HepG2 (cell line): ENCODE measurements at regions not wholly inside any gene's neighbourhood (a gene's known extent, or its start where the extent isn't known, plus 50 kb on each side); places are given as distances from the start of the nearest gene placed in this dataset.

Source experiments
- ATAC-seq: fragments of 200-7000 bp; cut with Tn5 transposase; 3 replicates; pipeline ENCODE4 v1.9.1; 2020; ENCODE audit warnings: mild to moderate bottlenecking, moderate library complexity
- BruUV-seq: library from RNA; stranded (reverse); fragments of 400-500 nt; replicated peaks from 2 replicates; lab custom pipeline; 2021; lab: Mats Ljungman, UMichigan
- CTCF ChIA-PET: fragments of 300-600 bp; formaldehyde crosslinking; extraction: SDS; loops from one replicate; lab custom pipeline; 2021; ENCODE audit warnings: low total read pairs, inconsistent platforms, low intra/inter-chr PET ratio; lab: Yijun Ruan, JAX
- POLR2A ChIA-PET: fragments of 350-600 bp; sonication (Branson Sonifier 250); formaldehyde crosslinking; loops from one replicate; lab custom pipeline; 2020; ENCODE audit warnings: antibody characterized with exemption, inconsistent platforms; lab: Yijun Ruan, JAX
- DNase-seq: peaks from one replicate; pipeline ENCODE4 v3.0.0-alpha.2; 2015; ENCODE audit warnings: low spot score
- FAIRE-seq: peaks from 3 replicates; lab custom pipeline; 2011; peaks lifted over from hg19 to GRCh38; lab: Jason Lieb, UNC
- H2AFZ ChIP-seq: one replicate; pipeline ENCODE4 v1.6.1; 2011; ENCODE audit warnings: low read length, inconsistent platforms
- H3K27ac ChIP-seq: fragments of 300-600 bp; 3 replicates; pipeline ENCODE4 v1.8.0; 2011; ENCODE audit warnings: mixed run types, mild to moderate bottlenecking, mixed read lengths, low read length, inconsistent platforms; ENCODE audit not compliant: insufficient read depth; ENCODE audit errors: extremely low read length
- H3K27me3 ChIP-seq, 2 experiments: fragments of 200-600 bp in 1 of 2; 2 replicates in 1 of 2; 3 replicates in 1 of 2; pipeline versions ENCODE4 v1.6.0 to v1.8.0; 2011; ENCODE audit warnings: low read length in 2 of 2, mild to moderate bottlenecking in 2 of 2, moderate library complexity in 2 of 2, inconsistent platforms in 1 of 2; ENCODE audit not compliant: insufficient read depth in 2 of 2, control insufficient read depth in 1 of 2
- H3K36me3 ChIP-seq, 2 experiments: fragments of 200-600 bp in 1 of 2; replicated peaks in 1 of 2; 2 replicates in 1 of 2; 3 replicates in 1 of 2; pipeline versions ENCODE4 v1.5.1 to v1.8.0; 2011; ENCODE audit warnings: low read length in 2 of 2, inconsistent platforms in 1 of 2; ENCODE audit not compliant: insufficient read depth in 2 of 2, control insufficient read depth in 1 of 2
- H3K4me1 ChIP-seq: 2 replicates; pipeline ENCODE4 v1.5.1; 2012; ENCODE audit warnings: low read length, inconsistent platforms; ENCODE audit not compliant: insufficient read depth
- H3K4me2 ChIP-seq: 2 replicates; pipeline ENCODE4 v1.6.0; 2011; ENCODE audit warnings: low read depth, low read length, inconsistent platforms
- H3K4me3 ChIP-seq, 3 experiments: fragments of 200-600 bp in 1 of 3; sonication (generic), shearing (Covaris generic) in 1 of 3; replicated peaks in 1 of 3; 2 replicates each; pipeline ENCODE4 v1.5.1; 2011 to 2016; ENCODE audit warnings: low read length in 3 of 3, inconsistent platforms in 2 of 3, low read depth in 2 of 3, mild to moderate bottlenecking in 2 of 3, control low read depth in 1 of 3, mixed read lengths in 1 of 3; ENCODE audit not compliant: insufficient read depth in 1 of 3
- H3K79me2 ChIP-seq: one replicate; pipeline ENCODE4 v1.6.1; 2011; ENCODE audit warnings: low read length, inconsistent platforms; ENCODE audit not compliant: insufficient read depth
- H3K9ac ChIP-seq: 2 replicates; pipeline ENCODE4 v1.6.0; 2011; ENCODE audit warnings: mild to moderate bottlenecking, low read depth, low read length, inconsistent platforms; ENCODE audit not compliant: insufficient read depth
- H3K9me3 ChIP-seq: 2 replicates; pipeline ENCODE4 v1.5.1; 2012; ENCODE audit warnings: mild to moderate bottlenecking, low read length
- H4K20me1 ChIP-seq: 2 replicates; pipeline ENCODE4 v1.6.0; 2011; ENCODE audit warnings: inconsistent platforms, mild to moderate bottlenecking, low read length, moderate library complexity; ENCODE audit not compliant: insufficient read depth
- CC2D1A ChIP-seq: sonication (generic); formaldehyde crosslinking; IDR thresholded peaks from 2 replicates; pipeline ENCODE4 v1.8.1; 2023; ENCODE audit warnings: mild to moderate bottlenecking, missing genetic modification reagents
- EP300 ChIP-seq, 3 experiments: sonication (generic) in 1 of 3; formaldehyde crosslinking in 1 of 3; IDR thresholded peaks; 2 replicates each; pipeline versions ENCODE4 v1.5.1 to v1.6.1; 2011 to 2020; ENCODE audit warnings: low read depth in 2 of 3, low read length in 2 of 3, borderline replicate concordance in 1 of 3, improper control_type of control experiment in 1 of 3, mild to moderate bottlenecking in 1 of 3, missing genetic modification reagents in 1 of 3, moderate library complexity in 1 of 3
- GATAD2A ChIP-seq: IDR thresholded peaks from 2 replicates; pipeline ENCODE4 v1.6.1; 2016
- HNF4A ChIP-seq: sonication (generic); formaldehyde crosslinking; IDR thresholded peaks from 2 replicates; pipeline ENCODE4 v1.4.0; 2020; ENCODE audit warnings: missing genetic modification reagents
- KLF13 ChIP-seq: sonication (generic); formaldehyde crosslinking; IDR thresholded peaks from 2 replicates; pipeline ENCODE4 v1.4.0; 2020; ENCODE audit warnings: mild to moderate bottlenecking, missing genetic modification reagents
- PAF1 ChIP-seq: IDR thresholded peaks from 2 replicates; pipeline ENCODE4 v1.6.1; 2016; ENCODE audit warnings: missing genetic modification reagents, missing compliant biosample characterization
- REPIN1 ChIP-seq: sonication (generic); formaldehyde crosslinking; IDR thresholded peaks from 2 replicates; pipeline ENCODE4 v1.8.0; 2022; ENCODE audit warnings: missing genetic modification reagents, low read depth, mild to moderate bottlenecking, borderline replicate concordance
- SALL1 ChIP-seq: sonication (generic); formaldehyde crosslinking; IDR thresholded peaks from 2 replicates; pipeline ENCODE4 v1.8.0; 2022; ENCODE audit warnings: mild to moderate bottlenecking, missing genetic modification reagents
- SETDB1 ChIP-seq: sonication (generic); formaldehyde crosslinking; IDR thresholded peaks from 2 replicates; pipeline ENCODE4 v1.5.1; 2020; ENCODE audit warnings: missing genetic modification reagents, mild to moderate bottlenecking, borderline replicate concordance
- TGIF2 ChIP-seq: IDR thresholded peaks from 2 replicates; pipeline ENCODE4 v1.6.1; 2016; ENCODE audit warnings: control low read depth, missing compliant biosample characterization
- YEATS4 ChIP-seq: sonication (generic); formaldehyde crosslinking; IDR thresholded peaks from 2 replicates; pipeline ENCODE4 v1.4.0; 2020; ENCODE audit warnings: missing genetic modification reagents, borderline replicate concordance
- ZBTB42 ChIP-seq: sonication (generic); formaldehyde crosslinking; IDR thresholded peaks from 2 replicates; pipeline ENCODE4 v1.5.0; 2020; ENCODE audit warnings: mild to moderate bottlenecking, missing genetic modification reagents
- ZNF556 ChIP-seq: sonication (generic); formaldehyde crosslinking; IDR thresholded peaks from 2 replicates; pipeline ENCODE4 v1.4.0; 2020; ENCODE audit warnings: mild to moderate bottlenecking, missing genetic modification reagents, borderline replicate concordance
- ZSCAN30 ChIP-seq: sonication (generic); formaldehyde crosslinking; IDR thresholded peaks from 2 replicates; pipeline ENCODE4 v1.5.0; 2020; ENCODE audit warnings: mild to moderate bottlenecking, missing genetic modification reagents
- WGBS: methylation state at CpG from one replicate; pipeline ENCODE4 v1.1.6; 2017; ENCODE audit warnings: low lambda C conversion rate; 5-methylcytosine and 5-hydroxymethylcytosine counted together
- in situ Hi-C: cut with HindIII; loops from 2 replicates; pipeline ENCODE4 v1.10.0; 2017; ENCODE audit warnings: low pct_unique_long_range_greater_than_20kb; ENCODE audit not compliant: extremely low pct_ligation_motif_present
- intact Hi-C: fragments of 100-400 bp; cut with micrococcal nuclease; formaldehyde crosslinking; loops from one replicate; pipeline ENCODE4 v1.10.0; 2022; ENCODE audit not compliant: unreplicated experiment
- TF ChIP-seq, protein P1 (sequence below): sonication (generic); formaldehyde crosslinking; IDR thresholded peaks from 2 replicates; pipeline ENCODE4 v1.8.0; 2022; ENCODE audit warnings: missing genetic modification reagents, mild to moderate bottlenecking, borderline replicate concordance

DNA sequence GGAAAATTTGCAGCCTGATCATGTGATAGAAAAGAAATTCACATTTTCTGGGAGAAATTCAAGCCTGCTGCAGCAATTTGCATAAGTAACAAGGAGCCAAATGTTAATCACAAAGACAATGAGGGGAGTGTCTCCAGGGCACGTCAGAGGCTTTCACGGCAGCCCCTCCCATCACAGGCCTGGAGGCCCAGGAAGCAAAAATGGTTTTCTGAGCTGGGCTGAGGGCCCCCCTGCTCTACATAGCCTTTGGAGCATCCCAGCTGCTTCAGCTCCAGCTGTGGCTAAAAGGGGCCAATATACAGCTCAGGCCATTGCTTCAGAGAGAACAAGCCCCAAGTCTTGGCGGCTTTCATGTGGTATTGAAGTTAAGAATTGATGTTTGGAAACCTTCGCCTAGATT lies 445.3 kb upstream of the ZEB2 start:
- WGBS = 8% methylated on average over 4 of the region's 4 CpGs
- CTCF ChIA-PET = no interaction called here
- no peak for ATAC-seq
- no TSS peak for BruUV-seq
- Histone ChIP-seq H3K9me3 (peaks cover 67% of the 10 kb centered on the region), H3K4me3 (no peak overlapping the region), H3K36me3 (no peaks in the 10 kb centered on the region), H3K9ac (no peak overlapping the region), H3K27ac (no peak overlapping the region), H2AFZ (no peak overlapping the region), H3K27me3 (no peaks in the 10 kb centered on the region), H3K4me1 (no peaks in the 10 kb centered on the region), H3K79me2 (no peaks in the 10 kb centered on the region), H4K20me1 (no peaks in the 10 kb centered on the region), H3K4me2 (no peak overlapping the region)
- POLR2A ChIA-PET = no interaction called here
- in situ Hi-C loops (no loop called here), intact Hi-C loops (no loop called here)
- DNase-seq = no peak
- no peak for TF ChIP-seq KLF13 (CRISPR knock-in tag)
- TF ChIP-seq SETDB1 (CRISPR knock-in tag) = no peak
- TF ChIP-seq REPIN1 (CRISPR knock-in tag) = no peak
- TF ChIP-seq HNF4A (CRISPR knock-in tag) = no peak
- TF ChIP-seq YEATS4 (CRISPR knock-in tag) = no peak
- TF ChIP-seq SALL1 (CRISPR knock-in tag) = no peak
- TF ChIP-seq TGIF2 (CRISPR knock-in tag) = no peak
- no peak for TF ChIP-seq CC2D1A (CRISPR knock-in tag)
- no peak for TF ChIP-seq PAF1
- no peak for TF ChIP-seq ZNF556
- TF ChIP-seq EP300 (IDR thresholded peaks at IDR 0.05; ENCODE audit: low read depth in 2 of 2, low read length in 2 of 2) = no peak
- no peak for TF ChIP-seq EP300 (CRISPR knock-in tag; IDR thresholded peaks at IDR 0.05; ENCODE audit: borderline replicate concordance)
- no peak for TF ChIP-seq ZBTB42 (CRISPR knock-in tag)
- no peak for TF ChIP-seq GATAD2A
- TF ChIP-seq, protein P1, sequence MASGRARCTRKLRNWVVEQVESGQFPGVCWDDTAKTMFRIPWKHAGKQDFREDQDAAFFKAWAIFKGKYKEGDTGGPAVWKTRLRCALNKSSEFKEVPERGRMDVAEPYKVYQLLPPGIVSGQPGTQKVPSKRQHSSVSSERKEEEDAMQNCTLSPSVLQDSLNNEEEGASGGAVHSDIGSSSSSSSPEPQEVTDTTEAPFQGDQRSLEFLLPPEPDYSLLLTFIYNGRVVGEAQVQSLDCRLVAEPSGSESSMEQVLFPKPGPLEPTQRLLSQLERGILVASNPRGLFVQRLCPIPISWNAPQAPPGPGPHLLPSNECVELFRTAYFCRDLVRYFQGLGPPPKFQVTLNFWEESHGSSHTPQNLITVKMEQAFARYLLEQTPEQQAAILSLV (CRISPR knock-in tag) = no peak
- no peak for TF ChIP-seq ZSCAN30 (CRISPR knock-in tag)
- FAIRE-seq = no peak
